GM12865 (cell line): ENCODE measurements at regions not wholly inside any gene's neighbourhood (a gene's known extent, or its start where the extent isn't known, plus 50 kb on each side); places are given as distances from the start of the nearest gene placed in this dataset.
"Not testable (repeated sequence)": the region's sequence is repeated elsewhere in the genome, so short reads cannot be mapped to it uniquely, and the experiment has no call there.

Experiments
- DNase-seq: peaks from one replicate; pipeline ENCODE4 v3.0.0; 2010; ENCODE audit warnings: low read depth
- H3K4me3 ChIP-seq: 2 replicates; pipeline ENCODE4 v1.5.1; 2011; ENCODE audit warnings: mild to moderate bottlenecking, low read depth, low read length, control low read depth
- CTCF ChIP-seq: IDR thresholded peaks from 2 replicates; pipeline ENCODE4 v1.5.1; 2011; ENCODE audit warnings: low read length, control low read depth, low read depth, inconsistent platforms; ENCODE audit not compliant: insufficient read depth; ENCODE audit errors: missing control alignments

DNA sequence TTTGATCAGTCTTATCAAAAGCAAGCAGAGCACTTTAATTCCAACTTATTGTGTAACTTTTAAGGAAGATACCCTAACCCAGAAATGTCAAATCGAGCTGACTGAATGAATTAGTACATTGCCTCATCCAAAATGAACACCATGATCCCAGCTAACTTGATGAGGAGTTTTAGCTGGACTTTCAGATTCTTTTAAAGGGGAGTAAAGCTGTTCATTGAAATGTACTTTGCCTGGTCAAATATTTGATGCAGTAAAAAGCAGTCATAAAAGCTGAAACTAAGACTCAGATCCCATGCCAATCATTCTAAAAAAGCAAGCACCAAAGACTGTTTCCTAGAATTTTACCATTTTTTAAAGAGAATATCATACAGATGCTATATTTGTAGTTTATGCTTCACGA is 114.1 kb downstream of the FSCB start:
- TF ChIP-seq CTCF: no peak
- DNase-seq: no peak
- H3K4me3 ChIP-seq: no peak overlapping the region

DNA sequence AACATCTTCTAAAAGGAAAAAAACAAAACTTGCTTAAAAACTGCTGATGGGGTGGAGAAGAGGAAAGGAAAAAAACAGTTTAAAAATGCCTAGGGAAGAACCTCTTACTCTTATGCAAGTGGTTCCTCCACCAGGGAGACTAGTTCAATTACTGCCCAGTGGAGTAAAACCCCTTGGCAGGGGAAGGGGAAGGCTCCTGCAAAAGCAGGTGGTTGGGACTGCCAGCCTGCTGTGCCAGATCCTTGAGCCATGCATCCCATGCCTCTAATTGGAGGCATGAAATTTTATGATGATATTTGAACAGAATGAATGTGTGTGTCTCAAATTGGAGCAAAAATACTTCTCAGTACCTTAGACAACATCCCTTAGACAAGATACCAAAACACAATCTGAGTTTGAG is 118.8 kb downstream of the FSCB start:
- DNase-seq: no peak
- TF ChIP-seq CTCF: no peak
- no peak overlapping the region for H3K4me3 ChIP-seq

- no peak for TF ChIP-seq CTCF
- no peak for DNase-seq
- no peak overlapping the region for H3K4me3 ChIP-seq
Observed at GRCh38 chr14:44385906-44386305, 121.2 kb downstream of the FSCB start.

GRCh38 chr14:44385296-44385695 is 121.8 kb downstream of the FSCB start:
- not testable (repeated sequence) for H3K4me3 ChIP-seq, DNase-seq

GRCh38 chr14:44384601-44385293 is 122.3 kb downstream of the FSCB start:
- not testable (repeated sequence) for H3K4me3 ChIP-seq, DNase-seq

GRCh38 chr14:44384093-44384492 is 123.0 kb downstream of the FSCB start:
- H3K4me3 ChIP-seq: no peak overlapping the region
- DNase-seq: no peak
- no peak for TF ChIP-seq CTCF

GRCh38 chr14:44383636-44384035 is 123.4 kb downstream of the FSCB start:
- no peak overlapping the region for H3K4me3 ChIP-seq
- DNase-seq: no peak
- TF ChIP-seq CTCF: no peak

DNA sequence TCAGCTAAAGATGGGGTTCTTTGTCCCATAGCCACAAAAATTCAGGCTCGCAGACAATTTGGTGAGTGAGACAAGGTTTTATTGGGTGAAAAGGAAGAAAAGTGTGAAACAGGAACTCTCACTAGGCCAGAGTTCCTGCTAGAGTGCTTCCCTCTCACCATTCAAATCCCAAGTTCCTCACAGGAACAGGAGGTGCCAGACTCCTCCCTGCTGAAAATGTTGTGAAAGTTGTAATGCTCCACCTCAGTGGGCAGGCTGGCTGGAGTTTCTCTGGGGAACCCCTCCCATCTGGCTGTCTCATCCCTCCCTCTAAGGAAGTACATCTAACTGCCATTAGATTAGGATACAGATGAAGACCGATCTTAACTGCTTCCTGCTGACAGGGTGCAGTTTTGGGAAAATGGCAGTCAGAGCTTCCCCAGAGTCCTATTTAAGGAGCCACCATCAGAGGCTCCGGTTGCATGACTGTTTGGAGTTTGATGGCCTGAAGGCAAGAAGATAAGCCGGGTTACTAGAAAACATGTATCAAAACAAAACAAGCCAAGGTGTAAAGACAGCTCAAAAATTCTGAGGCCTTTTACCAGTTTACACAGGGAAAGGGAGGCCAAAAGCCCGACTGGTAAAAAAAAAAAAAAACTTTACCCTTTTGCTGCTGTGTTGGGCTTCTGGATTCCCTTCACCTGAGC is 127.6 kb downstream of the FSCB start:
- no peak for TF ChIP-seq CTCF
- DNase-seq: no peak

More for the DNA sequence above, 127.6 kb downstream of the FSCB start:
- no peak overlapping the region for H3K4me3 ChIP-seq
